Astrocyte (in vitro differentiated cells and primary cell): ENCODE measurements at regions not wholly inside any gene's neighbourhood (a gene's known extent, or its start where the extent isn't known, plus 50 kb on each side); places are given as distances from the start of the nearest gene placed in this dataset.

Source experiments
- DNase-seq: peaks from one replicate; pipeline ENCODE4 v3.0.0-alpha.2; 2010; ENCODE audit warnings: low read depth
- FAIRE-seq: peaks from 2 replicates; lab custom pipeline; 2011; peaks lifted over from hg19 to GRCh38; lab: Jason Lieb, UNC
- H2AFZ ChIP-seq: 2 replicates; pipeline ENCODE4 v1.6.0; 2012; ENCODE audit warnings: low read depth, low read length, inconsistent platforms
- H3K27ac ChIP-seq: 2 replicates; pipeline ENCODE4 v1.5.1; 2011; ENCODE audit warnings: low read depth, low read length, inconsistent platforms
- H3K27me3 ChIP-seq: 2 replicates; pipeline ENCODE4 v1.6.0; 2011; ENCODE audit warnings: low read length, inconsistent platforms; ENCODE audit not compliant: insufficient read depth
- H3K36me3 ChIP-seq: 2 replicates; pipeline ENCODE4 v1.5.1; 2011; ENCODE audit warnings: low read length, inconsistent platforms; ENCODE audit not compliant: insufficient read depth
- H3K4me1 ChIP-seq: 2 replicates; pipeline ENCODE4 v1.5.1; 2011; ENCODE audit warnings: low read length, inconsistent platforms; ENCODE audit not compliant: insufficient read depth
- H3K4me2 ChIP-seq: 2 replicates; pipeline ENCODE4 v1.6.0; 2012; ENCODE audit warnings: low read length, inconsistent platforms
- H3K4me3 ChIP-seq: 2 replicates; pipeline ENCODE4 v1.5.1; 2011; ENCODE audit warnings: low read depth, mild to moderate bottlenecking, low read length, inconsistent platforms; ENCODE audit not compliant: insufficient read depth
- H3K79me2 ChIP-seq: 2 replicates; pipeline ENCODE4 v1.6.0; 2012; ENCODE audit warnings: mild to moderate bottlenecking, low read length, inconsistent platforms; ENCODE audit not compliant: insufficient read depth
- H3K9ac ChIP-seq: 2 replicates; pipeline ENCODE4 v1.6.0; 2012; ENCODE audit warnings: mild to moderate bottlenecking, low read length, inconsistent platforms
- H3K9me3 ChIP-seq: 2 replicates; pipeline ENCODE4 v1.5.1; 2012; ENCODE audit warnings: low read depth, mild to moderate bottlenecking, low read length, inconsistent platforms; ENCODE audit not compliant: insufficient read depth
- H4K20me1 ChIP-seq: 2 replicates; pipeline ENCODE4 v1.6.0; 2012; ENCODE audit warnings: low read length, inconsistent platforms; ENCODE audit not compliant: insufficient read depth
- H3K27ac Mint-ChIP-seq: one replicate; pipeline ENCODE4 v1.8.0; 2021; ENCODE audit warnings: mild to moderate bottlenecking, mixed read lengths; ENCODE audit not compliant: unreplicated experiment
- H3K27me3 Mint-ChIP-seq: one replicate; pipeline ENCODE4 v1.8.0; 2021; ENCODE audit warnings: low read depth, mixed read lengths; ENCODE audit not compliant: unreplicated experiment
- H3K36me3 Mint-ChIP-seq: one replicate; pipeline ENCODE4 v1.8.0; 2021; ENCODE audit warnings: low read depth, mixed read lengths; ENCODE audit not compliant: unreplicated experiment
- H3K4me1 Mint-ChIP-seq: one replicate; pipeline ENCODE4 v1.8.0; 2021; ENCODE audit warnings: low read depth, mixed read lengths; ENCODE audit not compliant: unreplicated experiment
- H3K4me3 Mint-ChIP-seq: one replicate; pipeline ENCODE4 v1.8.0; 2021; ENCODE audit warnings: mild to moderate bottlenecking, moderate library complexity, mixed read lengths; ENCODE audit not compliant: unreplicated experiment
- H3K9me3 Mint-ChIP-seq: one replicate; pipeline ENCODE4 v1.8.0; 2021; ENCODE audit warnings: mild to moderate bottlenecking, mixed read lengths; ENCODE audit not compliant: unreplicated experiment
- CTCF ChIP-seq: IDR thresholded peaks from 2 replicates; pipeline ENCODE4 v1.5.1; 2011; ENCODE audit warnings: low read depth, mild to moderate bottlenecking, inconsistent platforms, low read length, moderate library complexity; ENCODE audit not compliant: insufficient read depth
- EZH2 ChIP-seq: IDR thresholded peaks from 2 replicates; pipeline ENCODE4 v1.6.1; 2012; ENCODE audit warnings: mild to moderate bottlenecking, low read length, inconsistent platforms; ENCODE audit not compliant: insufficient read depth

DNA sequence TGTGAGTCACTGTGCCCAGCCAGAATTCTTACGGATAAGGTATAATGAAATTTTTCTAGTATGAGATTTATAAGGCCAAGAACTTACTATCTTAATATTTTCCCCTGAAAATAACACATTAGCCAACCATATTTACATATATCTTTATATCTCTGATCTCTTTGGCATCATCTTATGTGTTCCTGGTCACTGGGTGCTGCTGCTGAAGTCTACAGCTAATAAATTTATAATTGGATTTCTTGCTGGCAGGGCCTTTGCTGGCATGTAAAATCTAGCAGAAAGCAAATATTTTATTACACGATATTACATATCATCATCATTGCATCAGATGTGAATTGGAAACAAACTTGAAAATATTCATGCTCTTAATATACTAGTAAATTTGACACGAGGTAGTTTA lies 590.7 kb downstream of the ANXA1 start:
- Histone ChIP-seq H3K36me3 (no peaks in the 10 kb centered on the region), H3K27ac (no peak overlapping the region), H3K4me3 (no peak overlapping the region), H2AFZ (no peak overlapping the region), H3K27me3 (no peaks in the 10 kb centered on the region), H3K9ac (no peak overlapping the region), H3K4me1 (no peaks in the 10 kb centered on the region), H3K79me2 (no peaks in the 10 kb centered on the region), H4K20me1 (no peaks in the 10 kb centered on the region), H3K9me3 (no peaks in the 10 kb centered on the region), H3K4me2 (no peak overlapping the region)
- no peaks in the 10 kb centered on the region for H3K4me1 Mint-ChIP-seq
- H3K27ac Mint-ChIP-seq = no peak overlapping the region
- DNase-seq (no peak), FAIRE-seq (no peak)
- H3K9me3 Mint-ChIP-seq = peaks cover 6% of the 10 kb centered on the region
- H3K36me3 Mint-ChIP-seq = no peaks in the 10 kb centered on the region
- no peaks in the 10 kb centered on the region for H3K27me3 Mint-ChIP-seq
- TF ChIP-seq EZH2 (no peak), CTCF (no peak)
- H3K4me3 Mint-ChIP-seq = no peak overlapping the region

DNA sequence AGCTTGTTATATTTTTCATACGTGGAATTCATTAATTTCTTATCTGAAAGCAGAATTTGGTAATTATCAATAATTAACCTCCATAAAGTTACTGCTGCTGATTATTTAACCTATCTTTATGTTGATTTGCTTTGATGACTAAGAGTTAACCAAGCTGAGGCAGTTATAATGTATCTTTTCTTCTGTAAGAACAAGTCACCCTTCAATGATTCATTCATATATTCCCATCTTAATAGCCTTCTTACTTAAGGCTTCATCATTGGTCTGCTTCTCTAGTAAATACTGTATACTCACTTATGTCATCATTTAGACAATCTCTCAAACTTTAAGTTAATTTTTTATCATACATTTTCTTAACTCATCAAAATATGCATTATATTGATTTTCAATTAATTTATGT lies 592.2 kb downstream of the ANXA1 start:
- H3K27me3 ChIP-seq = no peaks in the 10 kb centered on the region
- no peak overlapping the region for H2AFZ ChIP-seq
- H3K27ac ChIP-seq = no peak overlapping the region
- no peaks in the 10 kb centered on the region for H3K9me3 ChIP-seq
- H3K36me3 ChIP-seq = no peaks in the 10 kb centered on the region
- H3K9ac ChIP-seq = no peak overlapping the region
- FAIRE-seq (no peak), DNase-seq (peak; percentile 11)
- TF ChIP-seq CTCF (no peak), EZH2 (no peak)
- peaks cover 6% of the 10 kb centered on the region for H3K9me3 Mint-ChIP-seq
- H3K4me2 ChIP-seq = no peak overlapping the region
- no peak overlapping the region for H3K4me3 ChIP-seq
- no peak overlapping the region for H3K4me3 Mint-ChIP-seq
- no peaks in the 10 kb centered on the region for H3K36me3 Mint-ChIP-seq
- no peaks in the 10 kb centered on the region for H3K27me3 Mint-ChIP-seq
- H3K79me2 ChIP-seq = no peaks in the 10 kb centered on the region
- H3K4me1 Mint-ChIP-seq = no peaks in the 10 kb centered on the region
- no peaks in the 10 kb centered on the region for H4K20me1 ChIP-seq
- H3K4me1 ChIP-seq = no peaks in the 10 kb centered on the region
- no peak overlapping the region for H3K27ac Mint-ChIP-seq

GRCh38 chr9:73745598-73745997 lies 593.9 kb downstream of the ANXA1 start:
- H3K4me3 Mint-ChIP-seq = no peak overlapping the region
- H3K27ac ChIP-seq = no peak overlapping the region
- H3K9me3 Mint-ChIP-seq = peaks cover 6% of the 10 kb centered on the region
- H3K4me1 ChIP-seq = no peaks in the 10 kb centered on the region
- H3K27me3 Mint-ChIP-seq = no peaks in the 10 kb centered on the region
- no peak overlapping the region for H3K4me3 ChIP-seq
- H3K9me3 ChIP-seq = no peaks in the 10 kb centered on the region
- FAIRE-seq (no peak), DNase-seq (no peak)
- no peak overlapping the region for H3K9ac ChIP-seq
- H3K27ac Mint-ChIP-seq = no peak overlapping the region
- H3K4me2 ChIP-seq = no peak overlapping the region
- H3K79me2 ChIP-seq = no peaks in the 10 kb centered on the region
- H4K20me1 ChIP-seq = no peaks in the 10 kb centered on the region
- no peaks in the 10 kb centered on the region for H3K27me3 ChIP-seq
- TF ChIP-seq CTCF (no peak), EZH2 (no peak)
- H3K36me3 ChIP-seq = no peaks in the 10 kb centered on the region
- no peaks in the 10 kb centered on the region for H3K4me1 Mint-ChIP-seq
- H3K36me3 Mint-ChIP-seq = no peaks in the 10 kb centered on the region
- H2AFZ ChIP-seq = no peak overlapping the region
